ENCODE measurements at regions not wholly inside any gene's neighbourhood (a gene's known extent, or its start where the extent isn't known, plus 50 kb on each side); places are given as distances from the start of the nearest gene placed in this dataset.

- DNase-seq (ENCODE audit: low spot score in 2 of 2): no peak
- TF ChIP-seq, protein P1, sequence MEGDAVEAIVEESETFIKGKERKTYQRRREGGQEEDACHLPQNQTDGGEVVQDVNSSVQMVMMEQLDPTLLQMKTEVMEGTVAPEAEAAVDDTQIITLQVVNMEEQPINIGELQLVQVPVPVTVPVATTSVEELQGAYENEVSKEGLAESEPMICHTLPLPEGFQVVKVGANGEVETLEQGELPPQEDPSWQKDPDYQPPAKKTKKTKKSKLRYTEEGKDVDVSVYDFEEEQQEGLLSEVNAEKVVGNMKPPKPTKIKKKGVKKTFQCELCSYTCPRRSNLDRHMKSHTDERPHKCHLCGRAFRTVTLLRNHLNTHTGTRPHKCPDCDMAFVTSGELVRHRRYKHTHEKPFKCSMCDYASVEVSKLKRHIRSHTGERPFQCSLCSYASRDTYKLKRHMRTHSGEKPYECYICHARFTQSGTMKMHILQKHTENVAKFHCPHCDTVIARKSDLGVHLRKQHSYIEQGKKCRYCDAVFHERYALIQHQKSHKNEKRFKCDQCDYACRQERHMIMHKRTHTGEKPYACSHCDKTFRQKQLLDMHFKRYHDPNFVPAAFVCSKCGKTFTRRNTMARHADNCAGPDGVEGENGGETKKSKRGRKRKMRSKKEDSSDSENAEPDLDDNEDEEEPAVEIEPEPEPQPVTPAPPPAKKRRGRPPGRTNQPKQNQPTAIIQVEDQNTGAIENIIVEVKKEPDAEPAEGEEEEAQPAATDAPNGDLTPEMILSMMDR (IDR thresholded peaks at IDR 0.05): no peak
- TF ChIP-seq POLR2A (IDR thresholded peaks at IDR 0.05): no peak
- WGBS, 2 donors: 53 to 56% methylated on average over 5 of the region's 5 CpGs
- intact Hi-C loops (cut with DNase I; ENCODE audit: low total_unique reads): no loop called here
- no peak overlapping the region for H3K4me3 ChIP-seq (ENCODE audit: low read depth, poor library complexity, severe bottlenecking)
Measured at GRCh38 chr4:28879178-28879577, 1841.0 kb upstream of the PCDH7 start.

GRCh38 chr4:28879900-28880299, 1840.3 kb upstream of the PCDH7 start:
- intact Hi-C loops (cut with DNase I; ENCODE audit: low total_unique reads): no loop called here
- H3K4me3 ChIP-seq (ENCODE audit: low read depth, poor library complexity, severe bottlenecking): no peak overlapping the region
- no peak for DNase-seq (ENCODE audit: low spot score in 2 of 2)
- TF ChIP-seq, protein P1 (IDR thresholded peaks at IDR 0.05): no peak
- 61 to 73% methylated on average over 2 of the region's 2 CpGs for WGBS, 2 donors

GRCh38 chr4:28883211-28883610, 1837.0 kb upstream of the PCDH7 start:
- no peak for DNase-seq (ENCODE audit: low spot score in 2 of 2)
- H3K4me3 ChIP-seq (ENCODE audit: low read depth, poor library complexity, severe bottlenecking): no peak overlapping the region
- intact Hi-C loops (cut with DNase I; ENCODE audit: low total_unique reads): no loop called here
- TF ChIP-seq POLR2A (IDR thresholded peaks at IDR 0.05): no peak
- TF ChIP-seq, protein P1 (IDR thresholded peaks at IDR 0.05): no peak
- WGBS, 2 donors: 77% methylated on average over 2 of the region's 2 CpGs

DNA sequence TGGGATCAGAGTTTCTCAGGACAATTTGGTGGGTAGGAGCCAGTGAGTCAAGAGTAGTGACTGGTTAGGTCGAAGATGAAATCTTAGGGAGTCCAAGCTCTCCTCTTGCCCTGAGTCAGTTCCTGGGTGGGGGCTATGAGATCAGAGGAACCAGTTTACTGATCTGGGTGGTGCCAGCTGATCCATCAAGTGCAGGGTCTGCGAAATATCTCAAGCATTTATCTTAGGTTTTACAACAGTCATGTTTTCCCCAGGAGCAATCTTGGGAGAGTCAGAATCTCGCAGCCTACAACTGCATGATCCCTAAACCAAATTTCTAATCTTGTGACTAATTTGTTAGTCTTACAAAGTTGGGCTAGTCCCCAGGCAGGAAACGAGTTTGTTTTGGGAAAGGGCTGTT, 1833.2 kb upstream of the PCDH7 start:
- 55 to 62% methylated on average over 4 of the region's 4 CpGs for WGBS, 2 donors
- intact Hi-C loops (cut with DNase I; ENCODE audit: low total_unique reads): no loop called here
- no peak overlapping the region for H3K4me3 ChIP-seq (ENCODE audit: low read depth, poor library complexity, severe bottlenecking)

GRCh38 chr4:28890949-28891775, 1829.0 kb upstream of the PCDH7 start:
- TF ChIP-seq, protein P1 (IDR thresholded peaks at IDR 0.05): no peak
- no peak for TF ChIP-seq POLR2A (IDR thresholded peaks at IDR 0.05)
- no peak for DNase-seq (ENCODE audit: low spot score in 2 of 2)

More for the DNA sequence above, 1833.2 kb upstream of the PCDH7 start:
- no peak for TF ChIP-seq POLR2A (IDR thresholded peaks at IDR 0.05)
- TF ChIP-seq, protein P1 (IDR thresholded peaks at IDR 0.05): no peak
- no peak for DNase-seq (ENCODE audit: low spot score in 2 of 2)

GRCh38 chr4:28913466-28913865, 1806.7 kb upstream of the PCDH7 start:
- intact Hi-C loops (cut with DNase I; ENCODE audit: low total_unique reads): no loop called here
- WGBS, 2 donors: 31 to 35% methylated on average over 1 of the region's 1 CpG
- no peak for DNase-seq (ENCODE audit: low spot score in 2 of 2)
- H3K4me3 ChIP-seq (ENCODE audit: low read depth, poor library complexity, severe bottlenecking): no peak overlapping the region
- TF ChIP-seq, protein P1 (IDR thresholded peaks at IDR 0.05): no peak
- no peak for TF ChIP-seq POLR2A (IDR thresholded peaks at IDR 0.05)

More at GRCh38 chr4:28890949-28891775, 1829.0 kb upstream of the PCDH7 start:
- no peak overlapping the region for H3K4me3 ChIP-seq (ENCODE audit: low read depth, poor library complexity, severe bottlenecking)
- intact Hi-C loops (cut with DNase I; ENCODE audit: low total_unique reads): no loop called here
- 33 to 39% methylated on average over 3 of the region's 3 CpGs for WGBS, 2 donors

All from lower leg skin (tissue), 4 donors.